Brain microvascular endothelial cell (primary cell): ENCODE measurements at regions not wholly inside any gene's neighbourhood (a gene's known extent, or its start where the extent isn't known, plus 50 kb on each side); places are given as distances from the start of the nearest gene placed in this dataset.

ENCODE experiments used
- DNase-seq: peaks from one replicate; pipeline ENCODE4 v3.0.0-alpha.2; 2020
- H3K27ac ChIP-seq: fragments of 250-450 bp; sonication (Bioruptor Pico); 2 replicates; pipeline ENCODE4 v1.5.1; 2020; ENCODE audit warnings: mild to moderate bottlenecking, moderate library complexity
- H3K27me3 ChIP-seq: fragments of 250-450 bp; sonication (Bioruptor Pico); replicated peaks from 2 replicates; pipeline ENCODE4 v1.5.1; 2020; ENCODE audit warnings: mild to moderate bottlenecking
- H3K36me3 ChIP-seq: fragments of 250-450 bp; sonication (Bioruptor Pico); replicated peaks from 2 replicates; pipeline ENCODE4 v1.5.1; 2020; ENCODE audit warnings: mild to moderate bottlenecking
- H3K4me3 ChIP-seq: 2 replicates; pipeline ENCODE4 v1.5.1; 2011; ENCODE audit warnings: low read depth, mild to moderate bottlenecking, control low read depth, low read length, moderate library complexity
- in situ Hi-C: cut with HindIII; loops from 2 replicates; pipeline ENCODE4 v1.10.0; 2017; ENCODE audit warnings: low sequenced_read_pairs, low pct_ligation_motif_present
- TF ChIP-seq, protein P1 (sequence below): IDR thresholded peaks from 2 replicates; pipeline ENCODE4 v1.5.1; 2011; ENCODE audit warnings: low read depth, mild to moderate bottlenecking, moderate library complexity, low read length, control low read depth, inconsistent platforms; ENCODE audit errors: missing control alignments

DNA sequence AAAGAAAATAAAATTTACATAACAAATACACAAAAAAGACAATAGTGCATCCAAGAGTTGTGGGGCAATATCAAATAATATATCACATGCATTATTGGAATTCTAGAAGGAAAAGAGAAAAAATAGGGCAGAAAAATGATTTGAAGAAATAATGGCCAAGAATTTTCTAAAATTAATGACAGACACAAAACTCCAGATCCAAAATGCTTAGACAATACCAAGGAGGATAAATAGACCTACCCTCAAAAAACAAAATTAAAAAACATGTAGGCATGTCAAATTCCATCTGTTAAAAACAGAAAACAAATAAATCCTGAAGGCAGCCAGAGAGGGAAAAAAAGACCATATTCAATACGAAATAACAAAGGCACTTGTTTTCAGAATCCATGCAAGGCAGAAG is 191.5 kb upstream of the ZNF536 start:
- in situ Hi-C loops, result no loop called here
- TF ChIP-seq, protein P1, sequence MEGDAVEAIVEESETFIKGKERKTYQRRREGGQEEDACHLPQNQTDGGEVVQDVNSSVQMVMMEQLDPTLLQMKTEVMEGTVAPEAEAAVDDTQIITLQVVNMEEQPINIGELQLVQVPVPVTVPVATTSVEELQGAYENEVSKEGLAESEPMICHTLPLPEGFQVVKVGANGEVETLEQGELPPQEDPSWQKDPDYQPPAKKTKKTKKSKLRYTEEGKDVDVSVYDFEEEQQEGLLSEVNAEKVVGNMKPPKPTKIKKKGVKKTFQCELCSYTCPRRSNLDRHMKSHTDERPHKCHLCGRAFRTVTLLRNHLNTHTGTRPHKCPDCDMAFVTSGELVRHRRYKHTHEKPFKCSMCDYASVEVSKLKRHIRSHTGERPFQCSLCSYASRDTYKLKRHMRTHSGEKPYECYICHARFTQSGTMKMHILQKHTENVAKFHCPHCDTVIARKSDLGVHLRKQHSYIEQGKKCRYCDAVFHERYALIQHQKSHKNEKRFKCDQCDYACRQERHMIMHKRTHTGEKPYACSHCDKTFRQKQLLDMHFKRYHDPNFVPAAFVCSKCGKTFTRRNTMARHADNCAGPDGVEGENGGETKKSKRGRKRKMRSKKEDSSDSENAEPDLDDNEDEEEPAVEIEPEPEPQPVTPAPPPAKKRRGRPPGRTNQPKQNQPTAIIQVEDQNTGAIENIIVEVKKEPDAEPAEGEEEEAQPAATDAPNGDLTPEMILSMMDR, result no peak
- Histone ChIP-seq H3K36me3 (no peaks in the 10 kb centered on the region), H3K4me3 (no peak overlapping the region), H3K27me3 (no peaks in the 10 kb centered on the region), H3K27ac (no peak overlapping the region)
- no peak for DNase-seq

DNA sequence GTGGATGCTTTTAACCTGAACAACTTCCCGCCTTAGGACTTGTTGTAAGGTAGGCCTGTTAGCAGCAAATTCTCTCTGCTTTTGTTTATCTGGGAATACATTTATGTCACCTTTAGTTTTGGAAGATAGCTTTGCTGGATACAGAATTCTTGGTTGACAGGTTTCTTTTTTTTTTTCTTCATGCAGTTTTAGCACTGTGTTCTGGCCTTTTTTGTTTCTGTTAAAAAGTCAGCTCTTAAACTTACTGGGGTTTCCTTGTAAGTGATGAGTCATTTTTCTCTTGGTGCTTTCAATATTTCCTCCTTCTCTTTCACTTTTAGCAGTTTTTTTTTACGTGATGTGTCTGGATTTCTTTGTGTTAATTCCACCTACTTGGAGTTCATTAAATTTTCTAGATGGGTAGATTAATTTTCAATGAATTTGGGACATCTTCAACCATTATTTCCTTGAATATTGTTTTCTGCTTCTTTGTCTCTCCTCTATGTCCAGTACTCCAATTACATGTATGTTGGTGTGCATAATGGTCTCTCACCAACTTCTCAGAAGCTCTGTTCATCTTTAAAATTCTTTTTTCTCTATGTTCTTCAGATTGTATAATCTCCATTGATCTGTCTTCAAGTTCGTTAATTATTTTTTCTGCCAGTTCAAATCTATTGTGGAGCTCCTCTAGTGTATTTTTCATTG is 188.2 kb upstream of the ZNF536 start:
- H3K36me3 ChIP-seq, result no peaks in the 10 kb centered on the region
- no peak overlapping the region for H3K27ac ChIP-seq
- no peak overlapping the region for H3K4me3 ChIP-seq
- H3K27me3 ChIP-seq, result no peaks in the 10 kb centered on the region
- TF ChIP-seq, protein P1, result no peak
- DNase-seq, result no peak
- in situ Hi-C loops, result no loop called here

DNA sequence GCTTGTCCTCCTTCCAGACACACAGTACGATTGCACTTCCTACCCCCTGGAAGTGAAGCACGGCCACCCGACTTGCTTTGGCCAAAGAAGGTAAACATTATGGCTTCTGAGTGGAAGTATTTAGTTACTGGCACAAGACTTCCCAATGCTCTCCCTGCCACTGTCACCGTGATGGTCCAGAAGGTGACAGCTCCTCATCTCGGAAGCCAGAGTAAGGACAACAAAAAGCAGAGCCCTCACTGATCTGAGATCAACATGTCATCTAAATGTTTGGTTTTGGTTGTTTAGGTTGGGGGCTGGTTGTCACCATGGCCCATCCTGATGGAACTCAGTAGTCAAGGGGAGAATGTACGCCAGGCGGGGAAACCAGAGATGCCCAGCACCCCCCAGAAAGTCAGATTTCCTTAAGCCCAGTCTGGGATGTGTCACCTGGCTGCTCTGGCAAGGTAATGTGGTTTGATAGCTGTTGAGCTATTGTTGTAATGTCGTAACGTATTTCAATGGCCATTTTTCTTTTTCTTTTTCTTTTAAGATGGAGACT is 170.1 kb upstream of the ZNF536 start:
- no peaks in the 10 kb centered on the region for H3K27me3 ChIP-seq
- H3K36me3 ChIP-seq, result no peaks in the 10 kb centered on the region
- no peak for DNase-seq
- H3K27ac ChIP-seq, result no peak overlapping the region
- no peak overlapping the region for H3K4me3 ChIP-seq
- TF ChIP-seq, protein P1, result no peak
- in situ Hi-C loops, result no loop called here

DNA sequence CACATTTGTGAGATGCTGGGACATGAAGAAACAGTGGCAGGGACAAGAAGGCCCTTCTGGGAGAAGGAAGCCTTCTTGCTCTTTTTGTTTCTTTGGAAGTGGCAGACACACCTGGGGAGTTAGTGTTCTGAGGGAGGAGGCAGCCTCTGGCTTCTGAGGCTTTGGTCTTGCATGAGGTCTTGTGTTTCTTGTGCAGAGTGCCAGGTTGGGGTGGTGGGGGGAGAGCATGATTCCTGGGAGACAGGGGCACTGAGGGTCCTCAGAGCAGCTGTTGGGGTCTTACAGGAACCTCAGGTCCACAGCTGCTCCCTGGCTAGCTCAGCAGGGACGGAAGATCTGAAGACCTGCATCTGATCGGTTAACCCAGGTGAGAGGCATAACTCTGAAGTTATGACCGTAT is 167.5 kb upstream of the ZNF536 start:
- TF ChIP-seq, protein P1, result no peak

DNA sequence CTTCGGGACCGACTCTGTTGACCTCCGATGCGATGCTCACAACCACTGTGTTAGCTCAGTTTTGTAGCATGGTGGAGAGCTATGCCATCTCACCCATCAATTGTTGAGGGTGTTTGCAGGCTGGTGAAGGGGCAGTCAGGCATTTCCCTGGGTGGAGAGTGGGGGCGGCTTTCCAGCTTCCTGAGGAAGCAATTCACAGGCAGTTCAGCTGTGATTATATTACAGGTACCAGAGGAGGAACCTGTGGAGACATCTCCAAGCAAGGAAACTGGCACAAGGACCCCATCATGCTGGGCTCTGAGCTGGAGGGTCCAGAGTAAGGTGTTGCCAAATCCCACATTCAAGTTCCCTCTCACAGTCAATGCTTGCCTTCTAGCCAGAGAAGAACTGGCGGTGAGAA is 166.0 kb upstream of the ZNF536 start:
- H3K27me3 ChIP-seq, result no peaks in the 10 kb centered on the region
- DNase-seq, result no peak
- no peak overlapping the region for H3K27ac ChIP-seq
- no peaks in the 10 kb centered on the region for H3K36me3 ChIP-seq
- TF ChIP-seq, protein P1, result no peak
- in situ Hi-C loops, result no loop called here
- no peak overlapping the region for H3K4me3 ChIP-seq

More for the DNA sequence above, 167.5 kb upstream of the ZNF536 start:
- DNase-seq, result no peak
- Histone ChIP-seq H3K27me3 (no peaks in the 10 kb centered on the region), H3K36me3 (no peaks in the 10 kb centered on the region), H3K27ac (no peak overlapping the region), H3K4me3 (no peak overlapping the region)
- in situ Hi-C loops, result no loop called here

DNA sequence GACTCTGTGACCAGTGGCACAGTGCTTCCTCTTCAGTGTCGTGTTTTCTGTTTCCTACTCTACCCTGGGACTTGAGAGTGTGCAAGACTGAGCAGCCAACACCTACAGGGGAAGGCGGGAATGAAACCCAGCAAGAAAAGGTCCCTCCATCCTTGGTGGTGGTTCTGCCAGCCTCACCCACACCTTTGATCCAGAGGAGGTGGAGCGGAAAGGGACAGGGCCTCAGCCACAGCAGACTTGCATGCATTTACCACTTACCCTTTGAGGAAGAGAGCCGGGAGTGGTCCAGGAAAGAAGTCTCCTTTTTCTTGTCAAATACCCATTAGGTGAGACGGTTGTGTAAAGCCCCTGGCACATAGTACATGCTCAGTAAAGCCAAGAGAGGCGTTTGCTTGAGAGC is 164.8 kb upstream of the ZNF536 start:
- in situ Hi-C loops, result no loop called here
- Histone ChIP-seq H3K4me3 (no peak overlapping the region), H3K27me3 (no peaks in the 10 kb centered on the region), H3K36me3 (no peaks in the 10 kb centered on the region), H3K27ac (no peak overlapping the region)
- DNase-seq, result no peak
- TF ChIP-seq, protein P1, result no peak
